ENCODE measurements at regions not wholly inside any gene's neighbourhood (a gene's known extent, or its start where the extent isn't known, plus 50 kb on each side); places are given as distances from the start of the nearest gene placed in this dataset.

- FAIRE-seq, result no peak
- no peak for DNase-seq (ENCODE audit: low spot score)
These were observed 264.8 kb upstream of the PTGER4 start for GRCh38 chr5:40414922-40415321.

GRCh38 chr5:40413743-40414142, 266.0 kb upstream of the PTGER4 start:
- DNase-seq (ENCODE audit: low spot score), result no peak
- FAIRE-seq, result no peak

GRCh38 chr5:40412771-40413170, 266.9 kb upstream of the PTGER4 start:
- FAIRE-seq (no peak), DNase-seq (ENCODE audit: low spot score) (no peak)

GRCh38 chr5:40410964-40411635, 268.6 kb upstream of the PTGER4 start:
- DNase-seq (ENCODE audit: low spot score) (no peak), FAIRE-seq (no peak)

GRCh38 chr5:40410231-40410861, 269.4 kb upstream of the PTGER4 start:
- DNase-seq (ENCODE audit: low spot score) (peak; percentile 83), FAIRE-seq (peak; percentile 74)

- no peak for FAIRE-seq
These were observed 270.1 kb upstream of the PTGER4 start for GRCh38 chr5:40409601-40410000.

GRCh38 chr5:40406741-40407211, 272.9 kb upstream of the PTGER4 start:
- no peak for FAIRE-seq
- DNase-seq (ENCODE audit: low spot score), result no peak

More at GRCh38 chr5:40409601-40410000, 270.1 kb upstream of the PTGER4 start:
- DNase-seq (ENCODE audit: low spot score), result no peak

GRCh38 chr5:40405996-40406740, 273.5 kb upstream of the PTGER4 start:
- no peak for DNase-seq (ENCODE audit: low spot score)
- no peak for FAIRE-seq

GRCh38 chr5:40405230-40405629, 274.5 kb upstream of the PTGER4 start:
- DNase-seq (ENCODE audit: low spot score) (no peak), FAIRE-seq (no peak)

GRCh38 chr5:40404613-40405012, 275.1 kb upstream of the PTGER4 start:
- DNase-seq (ENCODE audit: low spot score) (no peak), FAIRE-seq (no peak)

- peak; percentile 42 for DNase-seq (ENCODE audit: low spot score)
- FAIRE-seq, result no peak
These were observed 277.7 kb upstream of the PTGER4 start for GRCh38 chr5:40402007-40402364.

GRCh38 chr5:40401284-40402006, 278.3 kb upstream of the PTGER4 start:
- DNase-seq (ENCODE audit: low spot score) (no peak), FAIRE-seq (no peak)

GRCh38 chr5:40400245-40400644, 279.5 kb upstream of the PTGER4 start:
- no peak for FAIRE-seq

GRCh38 chr5:40399349-40399748, 280.4 kb upstream of the PTGER4 start:
- DNase-seq (ENCODE audit: low spot score) (no peak), FAIRE-seq (no peak)

More at GRCh38 chr5:40400245-40400644, 279.5 kb upstream of the PTGER4 start:
- DNase-seq (ENCODE audit: low spot score), result no peak

GRCh38 chr5:40397976-40398375, 281.7 kb upstream of the PTGER4 start:
- FAIRE-seq, result no peak
- DNase-seq (ENCODE audit: low spot score), result no peak

GRCh38 chr5:40397091-40397490, 282.6 kb upstream of the PTGER4 start:
- no peak for FAIRE-seq

GRCh38 chr5:40396317-40396716, 283.4 kb upstream of the PTGER4 start:
- no peak for FAIRE-seq

More at GRCh38 chr5:40397091-40397490, 282.6 kb upstream of the PTGER4 start:
- DNase-seq (ENCODE audit: low spot score), result no peak

GRCh38 chr5:40395251-40395650, 284.5 kb upstream of the PTGER4 start:
- FAIRE-seq (no peak), DNase-seq (ENCODE audit: low spot score) (no peak)

More at GRCh38 chr5:40396317-40396716, 283.4 kb upstream of the PTGER4 start:
- no peak for DNase-seq (ENCODE audit: low spot score)

- FAIRE-seq (no peak), DNase-seq (ENCODE audit: low spot score) (no peak)
These were observed 285.0 kb upstream of the PTGER4 start for GRCh38 chr5:40394698-40395097.

GRCh38 chr5:40391642-40392041, 288.1 kb upstream of the PTGER4 start:
- DNase-seq (ENCODE audit: low spot score) (no peak), FAIRE-seq (peak; percentile 18)

GRCh38 chr5:40390281-40391149, 289.2 kb upstream of the PTGER4 start:
- FAIRE-seq (no peak), DNase-seq (ENCODE audit: low spot score) (no peak)

Data from RCC 7860 (cell line).